Astrocyte of the cerebellum (primary cell): ENCODE measurements at regions not wholly inside any gene's neighbourhood (a gene's known extent, or its start where the extent isn't known, plus 50 kb on each side); places are given as distances from the start of the nearest gene placed in this dataset.

ENCODE experiments used
- DNase-seq: peaks from one replicate; pipeline ENCODE4 v3.0.0-alpha.2; 2011; ENCODE audit warnings: low read depth
- H3K4me3 ChIP-seq: 2 replicates; pipeline ENCODE4 v1.5.1; 2011; ENCODE audit warnings: mild to moderate bottlenecking, low read depth, low read length, moderate library complexity
- in situ Hi-C: cut with HindIII; loops from 2 replicates; pipeline ENCODE4 v1.10.0; 2017; ENCODE audit warnings: low sequenced_read_pairs
- TF ChIP-seq, protein P1 (sequence below): IDR thresholded peaks from 2 replicates; pipeline ENCODE4 v1.5.1; 2012; ENCODE audit warnings: low read length, low read depth, moderate library complexity, mild to moderate bottlenecking; ENCODE audit errors: missing control alignments

DNA sequence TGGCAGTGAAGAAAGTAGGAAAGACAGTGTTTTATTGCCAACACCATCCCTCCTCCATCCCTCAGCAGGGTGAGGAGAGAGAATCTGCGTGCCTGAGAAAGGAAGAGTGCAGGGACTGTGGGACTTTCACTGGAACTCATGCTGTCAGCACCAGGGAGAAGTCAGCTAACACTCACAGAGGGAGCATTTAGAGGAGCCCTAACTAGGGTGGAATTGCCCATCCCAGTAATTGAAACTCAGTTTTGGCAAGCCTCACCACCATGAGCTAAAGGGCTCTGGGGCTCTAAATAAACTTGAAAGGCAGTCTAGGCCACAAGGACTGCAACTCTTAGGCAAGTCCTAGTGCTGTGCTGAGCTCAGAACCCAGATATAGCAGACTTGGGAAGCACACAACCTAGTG, 622.3 kb downstream of the SEMA5A start:
- in situ Hi-C loops, result no loop called here
- DNase-seq, result no peak
- H3K4me3 ChIP-seq, result no peak overlapping the region
- TF ChIP-seq, protein P1, sequence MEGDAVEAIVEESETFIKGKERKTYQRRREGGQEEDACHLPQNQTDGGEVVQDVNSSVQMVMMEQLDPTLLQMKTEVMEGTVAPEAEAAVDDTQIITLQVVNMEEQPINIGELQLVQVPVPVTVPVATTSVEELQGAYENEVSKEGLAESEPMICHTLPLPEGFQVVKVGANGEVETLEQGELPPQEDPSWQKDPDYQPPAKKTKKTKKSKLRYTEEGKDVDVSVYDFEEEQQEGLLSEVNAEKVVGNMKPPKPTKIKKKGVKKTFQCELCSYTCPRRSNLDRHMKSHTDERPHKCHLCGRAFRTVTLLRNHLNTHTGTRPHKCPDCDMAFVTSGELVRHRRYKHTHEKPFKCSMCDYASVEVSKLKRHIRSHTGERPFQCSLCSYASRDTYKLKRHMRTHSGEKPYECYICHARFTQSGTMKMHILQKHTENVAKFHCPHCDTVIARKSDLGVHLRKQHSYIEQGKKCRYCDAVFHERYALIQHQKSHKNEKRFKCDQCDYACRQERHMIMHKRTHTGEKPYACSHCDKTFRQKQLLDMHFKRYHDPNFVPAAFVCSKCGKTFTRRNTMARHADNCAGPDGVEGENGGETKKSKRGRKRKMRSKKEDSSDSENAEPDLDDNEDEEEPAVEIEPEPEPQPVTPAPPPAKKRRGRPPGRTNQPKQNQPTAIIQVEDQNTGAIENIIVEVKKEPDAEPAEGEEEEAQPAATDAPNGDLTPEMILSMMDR, result no peak

DNA sequence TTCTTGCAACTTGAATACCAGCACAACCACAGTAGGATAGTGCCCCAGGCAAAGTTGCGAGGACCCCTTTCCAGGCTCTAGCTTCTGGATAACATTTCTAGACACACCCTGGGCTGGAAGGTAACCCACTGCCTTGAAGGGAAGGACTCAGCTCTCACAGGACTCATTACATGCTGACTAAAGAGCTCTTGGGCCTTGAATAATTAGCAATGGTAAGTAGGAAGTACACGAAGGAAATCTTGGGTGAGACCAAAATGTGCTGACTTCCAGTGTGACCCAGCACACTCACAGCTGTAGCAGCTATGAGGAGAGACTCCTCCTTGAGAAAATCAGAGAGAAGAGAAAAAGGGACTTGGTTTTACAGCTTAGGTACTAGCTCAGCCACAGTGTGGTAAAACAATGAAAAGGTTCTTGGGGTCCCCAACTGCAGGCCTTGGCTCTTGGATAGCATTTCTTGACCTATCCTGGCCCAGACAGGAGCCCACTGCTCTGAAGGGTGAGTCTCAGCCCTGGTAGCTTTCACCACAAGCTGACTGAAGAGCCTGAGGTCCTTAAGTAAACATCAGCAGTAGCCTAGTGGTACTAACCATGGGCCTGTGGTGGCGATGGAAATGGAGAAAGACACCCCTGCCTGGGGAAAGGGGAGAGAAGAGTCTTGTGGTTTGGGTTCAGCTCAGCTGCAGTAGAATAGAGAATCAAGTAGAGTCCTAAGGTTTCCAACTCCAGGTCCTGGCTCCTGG, 621.7 kb downstream of the SEMA5A start:
- in situ Hi-C loops, result no loop called here
- TF ChIP-seq, protein P1, result no peak
- DNase-seq, result no peak
- H3K4me3 ChIP-seq, result no peak overlapping the region

DNA sequence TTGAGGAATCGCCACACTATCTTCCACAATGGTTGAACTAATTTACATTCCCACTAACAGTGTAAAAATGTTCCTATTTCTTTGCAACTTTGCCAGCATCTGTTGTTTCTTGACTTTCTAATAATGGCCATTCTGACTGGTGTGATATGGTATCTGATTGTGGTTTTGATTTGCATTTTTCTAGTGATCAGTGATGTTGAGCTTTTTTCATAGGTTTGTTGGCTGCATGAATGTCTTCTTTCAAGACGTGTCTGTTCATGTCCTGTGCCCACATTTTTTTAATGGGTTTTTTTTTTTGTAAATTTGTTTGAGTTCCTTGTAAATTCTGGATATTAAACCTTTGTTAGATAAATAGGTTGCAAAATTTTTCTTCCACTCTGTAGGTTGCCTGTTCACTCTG, 615.9 kb downstream of the SEMA5A start:
- in situ Hi-C loops, result no loop called here

DNA sequence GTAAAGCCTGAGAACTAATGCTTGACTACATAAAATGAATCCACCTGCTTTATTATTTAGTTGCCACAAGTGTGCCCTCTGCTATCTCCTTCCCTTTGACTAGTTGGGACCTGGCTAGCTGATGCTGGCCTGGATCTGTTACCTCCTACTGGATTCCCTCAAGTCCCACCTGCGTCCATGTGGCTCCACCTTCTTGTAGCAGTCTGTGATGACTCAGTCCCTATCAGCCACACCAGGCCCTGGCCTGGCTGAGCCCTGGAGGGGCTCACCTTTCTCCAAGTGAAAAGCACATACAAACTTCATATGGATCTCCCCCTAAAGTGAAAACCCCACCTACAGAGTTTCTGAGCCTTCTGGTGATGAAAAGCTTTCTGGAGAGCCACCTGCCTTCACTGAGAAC, 611.4 kb downstream of the SEMA5A start:
- DNase-seq, result no peak
- no peak overlapping the region for H3K4me3 ChIP-seq
- TF ChIP-seq, protein P1, result no peak
- in situ Hi-C loops, result no loop called here

More for the DNA sequence above, 615.9 kb downstream of the SEMA5A start:
- TF ChIP-seq, protein P1, result no peak
- H3K4me3 ChIP-seq, result no peak overlapping the region
- DNase-seq, result no peak

DNA sequence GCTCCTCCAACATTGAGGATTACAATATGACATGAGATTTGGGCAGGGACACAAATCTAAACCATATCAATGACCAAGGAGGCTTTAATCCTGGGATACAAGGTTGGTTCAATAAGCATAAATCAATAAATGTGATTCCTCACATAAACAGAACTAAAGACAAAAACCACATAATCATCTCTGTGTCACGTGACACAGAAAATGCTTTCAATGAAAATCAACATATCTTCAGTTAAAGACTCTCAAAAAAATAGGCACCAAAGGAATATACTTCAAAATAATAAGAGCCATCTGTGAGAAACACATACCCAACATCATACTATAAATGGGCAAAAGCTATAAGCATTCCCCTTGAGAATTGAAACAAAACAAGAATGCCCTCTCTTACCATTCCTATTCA, 604.9 kb downstream of the SEMA5A start:
- no peak for DNase-seq
- TF ChIP-seq, protein P1, result no peak
- in situ Hi-C loops, result no loop called here

DNA sequence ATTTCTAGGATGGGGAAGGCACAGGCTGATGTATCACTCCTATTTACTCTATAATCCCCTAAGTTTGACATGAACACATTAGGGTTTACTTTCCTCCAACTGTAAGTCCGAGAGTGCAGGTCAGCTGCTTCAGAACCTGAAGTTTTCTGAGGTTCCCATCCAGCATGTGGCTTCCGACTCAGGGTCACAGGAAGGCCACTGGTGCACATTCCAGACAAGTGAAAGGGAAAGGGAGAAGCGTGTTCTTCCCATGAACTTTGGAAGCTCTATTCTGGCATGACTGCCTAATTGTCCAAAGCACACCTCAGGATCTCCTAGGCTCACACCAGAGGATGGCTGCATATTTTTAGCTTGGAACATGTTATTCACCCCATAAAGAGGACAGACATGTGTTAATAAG, 602.6 kb downstream of the SEMA5A start:
- no peak for DNase-seq
- in situ Hi-C loops, result no loop called here

More for the DNA sequence above, 604.9 kb downstream of the SEMA5A start:
- H3K4me3 ChIP-seq, result no peak overlapping the region

More for the DNA sequence above, 602.6 kb downstream of the SEMA5A start:
- H3K4me3 ChIP-seq, result no peak overlapping the region
- TF ChIP-seq, protein P1, result no peak
